ENCODE measurements at regions not wholly inside any gene's neighbourhood (a gene's known extent, or its start where the extent isn't known, plus 50 kb on each side); places are given as distances from the start of the nearest gene placed in this dataset.

GRCh38 chr1:222307621-222308020 is 240.3 kb downstream of the HHIPL2 start:
- Histone ChIP-seq H3K4me3 (ENCODE audit: insufficient read depth, low read depth, low read length, poor library complexity, severe bottlenecking) (no peak overlapping the region), H3K9me3 (ENCODE audit: control insufficient read depth, low read length) (no peaks in the 10 kb centered on the region), H3K27ac (ENCODE audit: insufficient read depth, low read length, poor library complexity, severe bottlenecking) (no peak overlapping the region), H3K36me3 (ENCODE audit: control insufficient read depth, insufficient read depth, low read length) (no peaks in the 10 kb centered on the region), H3K27me3 (replicated peaks; ENCODE audit: control insufficient read depth, insufficient read depth, low read length, poor library complexity, severe bottlenecking) (no peaks in the 10 kb centered on the region), H3K4me1 (ENCODE audit: control insufficient read depth, insufficient read depth, low read length, poor library complexity, severe bottlenecking) (no peaks in the 10 kb centered on the region)
- DNase-seq: no peak

- no peak for DNase-seq
- Histone ChIP-seq H3K27me3 (replicated peaks; ENCODE audit: control insufficient read depth, insufficient read depth, low read length, poor library complexity, severe bottlenecking) (no peaks in the 10 kb centered on the region), H3K4me3 (ENCODE audit: insufficient read depth, low read depth, low read length, poor library complexity, severe bottlenecking) (no peak overlapping the region), H3K4me1 (ENCODE audit: control insufficient read depth, insufficient read depth, low read length, poor library complexity, severe bottlenecking) (no peaks in the 10 kb centered on the region), H3K36me3 (ENCODE audit: control insufficient read depth, insufficient read depth, low read length) (no peaks in the 10 kb centered on the region), H3K9me3 (ENCODE audit: control insufficient read depth, low read length) (no peaks in the 10 kb centered on the region), H3K27ac (ENCODE audit: insufficient read depth, low read length, poor library complexity, severe bottlenecking) (no peak overlapping the region)
Observed at GRCh38 chr1:222306512-222306911, 241.4 kb downstream of the HHIPL2 start.

- H3K9me3 ChIP-seq (ENCODE audit: control insufficient read depth, low read length): no peaks in the 10 kb centered on the region
- no peak overlapping the region for H3K27ac ChIP-seq (ENCODE audit: insufficient read depth, low read length, poor library complexity, severe bottlenecking)
- no peaks in the 10 kb centered on the region for H3K27me3 ChIP-seq (replicated peaks; ENCODE audit: control insufficient read depth, insufficient read depth, low read length, poor library complexity, severe bottlenecking)
- H3K36me3 ChIP-seq (ENCODE audit: control insufficient read depth, insufficient read depth, low read length): no peaks in the 10 kb centered on the region
- H3K4me1 ChIP-seq (ENCODE audit: control insufficient read depth, insufficient read depth, low read length, poor library complexity, severe bottlenecking): no peaks in the 10 kb centered on the region
- no peak for DNase-seq
- H3K4me3 ChIP-seq (ENCODE audit: insufficient read depth, low read depth, low read length, poor library complexity, severe bottlenecking): no peak overlapping the region
Observed at GRCh38 chr1:222306011-222306410, 241.9 kb downstream of the HHIPL2 start.

- Histone ChIP-seq H3K9me3 (ENCODE audit: control insufficient read depth, low read length) (no peaks in the 10 kb centered on the region), H3K36me3 (ENCODE audit: control insufficient read depth, insufficient read depth, low read length) (no peaks in the 10 kb centered on the region), H3K4me1 (ENCODE audit: control insufficient read depth, insufficient read depth, low read length, poor library complexity, severe bottlenecking) (no peaks in the 10 kb centered on the region), H3K27me3 (replicated peaks; ENCODE audit: control insufficient read depth, insufficient read depth, low read length, poor library complexity, severe bottlenecking) (no peaks in the 10 kb centered on the region), H3K27ac (ENCODE audit: insufficient read depth, low read length, poor library complexity, severe bottlenecking) (no peak overlapping the region), H3K4me3 (ENCODE audit: insufficient read depth, low read depth, low read length, poor library complexity, severe bottlenecking) (no peak overlapping the region)
- no peak for DNase-seq
Observed at GRCh38 chr1:222301652-222302051, 246.3 kb downstream of the HHIPL2 start.

GRCh38 chr1:222299524-222299923 is 248.4 kb downstream of the HHIPL2 start:
- no peak overlapping the region for H3K27ac ChIP-seq (ENCODE audit: insufficient read depth, low read length, poor library complexity, severe bottlenecking)

GRCh38 chr1:222290866-222291265 is 257.0 kb downstream of the HHIPL2 start:
- no peak for DNase-seq
- Histone ChIP-seq H3K4me3 (ENCODE audit: insufficient read depth, low read depth, low read length, poor library complexity, severe bottlenecking) (no peak overlapping the region), H3K27me3 (replicated peaks; ENCODE audit: control insufficient read depth, insufficient read depth, low read length, poor library complexity, severe bottlenecking) (no peaks in the 10 kb centered on the region), H3K9me3 (ENCODE audit: control insufficient read depth, low read length) (peaks cover 4% of the 10 kb centered on the region), H3K4me1 (ENCODE audit: control insufficient read depth, insufficient read depth, low read length, poor library complexity, severe bottlenecking) (no peaks in the 10 kb centered on the region), H3K36me3 (ENCODE audit: control insufficient read depth, insufficient read depth, low read length) (no peaks in the 10 kb centered on the region), H3K27ac (ENCODE audit: insufficient read depth, low read length, poor library complexity, severe bottlenecking) (no peak overlapping the region)

More at GRCh38 chr1:222299524-222299923, 248.4 kb downstream of the HHIPL2 start:
- H3K27me3 ChIP-seq (replicated peaks; ENCODE audit: control insufficient read depth, insufficient read depth, low read length, poor library complexity, severe bottlenecking): no peaks in the 10 kb centered on the region
- H3K9me3 ChIP-seq (ENCODE audit: control insufficient read depth, low read length): peaks cover 4% of the 10 kb centered on the region
- DNase-seq: no peak
- no peaks in the 10 kb centered on the region for H3K4me1 ChIP-seq (ENCODE audit: control insufficient read depth, insufficient read depth, low read length, poor library complexity, severe bottlenecking)
- H3K36me3 ChIP-seq (ENCODE audit: control insufficient read depth, insufficient read depth, low read length): no peaks in the 10 kb centered on the region
- no peak overlapping the region for H3K4me3 ChIP-seq (ENCODE audit: insufficient read depth, low read depth, low read length, poor library complexity, severe bottlenecking)

- Histone ChIP-seq H3K36me3 (ENCODE audit: control insufficient read depth, insufficient read depth, low read length) (no peaks in the 10 kb centered on the region), H3K27me3 (replicated peaks; ENCODE audit: control insufficient read depth, insufficient read depth, low read length, poor library complexity, severe bottlenecking) (no peaks in the 10 kb centered on the region), H3K9me3 (ENCODE audit: control insufficient read depth, low read length) (no peaks in the 10 kb centered on the region), H3K4me3 (ENCODE audit: insufficient read depth, low read depth, low read length, poor library complexity, severe bottlenecking) (no peak overlapping the region), H3K27ac (ENCODE audit: insufficient read depth, low read length, poor library complexity, severe bottlenecking) (no peak overlapping the region), H3K4me1 (ENCODE audit: control insufficient read depth, insufficient read depth, low read length, poor library complexity, severe bottlenecking) (no peaks in the 10 kb centered on the region)
- DNase-seq: no peak
Observed at GRCh38 chr1:222288053-222288452, 259.9 kb downstream of the HHIPL2 start.

GRCh38 chr1:222286011-222286410 is 261.9 kb downstream of the HHIPL2 start:
- no peak for DNase-seq
- Histone ChIP-seq H3K4me3 (ENCODE audit: insufficient read depth, low read depth, low read length, poor library complexity, severe bottlenecking) (no peak overlapping the region), H3K27ac (ENCODE audit: insufficient read depth, low read length, poor library complexity, severe bottlenecking) (no peak overlapping the region), H3K4me1 (ENCODE audit: control insufficient read depth, insufficient read depth, low read length, poor library complexity, severe bottlenecking) (no peaks in the 10 kb centered on the region), H3K27me3 (replicated peaks; ENCODE audit: control insufficient read depth, insufficient read depth, low read length, poor library complexity, severe bottlenecking) (no peaks in the 10 kb centered on the region), H3K36me3 (ENCODE audit: control insufficient read depth, insufficient read depth, low read length) (no peaks in the 10 kb centered on the region), H3K9me3 (ENCODE audit: control insufficient read depth, low read length) (no peaks in the 10 kb centered on the region)

GRCh38 chr1:222285526-222285925 is 262.4 kb downstream of the HHIPL2 start:
- Histone ChIP-seq H3K9me3 (ENCODE audit: control insufficient read depth, low read length) (no peaks in the 10 kb centered on the region), H3K36me3 (ENCODE audit: control insufficient read depth, insufficient read depth, low read length) (no peaks in the 10 kb centered on the region), H3K27ac (ENCODE audit: insufficient read depth, low read length, poor library complexity, severe bottlenecking) (no peak overlapping the region), H3K4me3 (ENCODE audit: insufficient read depth, low read depth, low read length, poor library complexity, severe bottlenecking) (no peak overlapping the region), H3K27me3 (replicated peaks; ENCODE audit: control insufficient read depth, insufficient read depth, low read length, poor library complexity, severe bottlenecking) (no peaks in the 10 kb centered on the region), H3K4me1 (ENCODE audit: control insufficient read depth, insufficient read depth, low read length, poor library complexity, severe bottlenecking) (no peaks in the 10 kb centered on the region)
- DNase-seq: no peak

- no peak for DNase-seq
- Histone ChIP-seq H3K36me3 (ENCODE audit: control insufficient read depth, insufficient read depth, low read length) (no peaks in the 10 kb centered on the region), H3K27ac (ENCODE audit: insufficient read depth, low read length, poor library complexity, severe bottlenecking) (no peak overlapping the region)
Observed at GRCh38 chr1:222284466-222284865, 263.4 kb downstream of the HHIPL2 start.

More at GRCh38 chr1:222284466-222284865, 263.4 kb downstream of the HHIPL2 start:
- H3K27me3 ChIP-seq (replicated peaks; ENCODE audit: control insufficient read depth, insufficient read depth, low read length, poor library complexity, severe bottlenecking): no peaks in the 10 kb centered on the region
- no peaks in the 10 kb centered on the region for H3K9me3 ChIP-seq (ENCODE audit: control insufficient read depth, low read length)
- no peaks in the 10 kb centered on the region for H3K4me1 ChIP-seq (ENCODE audit: control insufficient read depth, insufficient read depth, low read length, poor library complexity, severe bottlenecking)
- no peak overlapping the region for H3K4me3 ChIP-seq (ENCODE audit: insufficient read depth, low read depth, low read length, poor library complexity, severe bottlenecking)
